GM12874 (cell line): ENCODE measurements at regions not wholly inside any gene's neighbourhood (a gene's known extent, or its start where the extent isn't known, plus 50 kb on each side); places are given as distances from the start of the nearest gene placed in this dataset.

Source experiments
- TF ChIP-seq, protein P1 (sequence below): IDR thresholded peaks from 2 replicates; pipeline ENCODE4 v1.5.1; 2011; ENCODE audit warnings: low read depth, mild to moderate bottlenecking, control low read depth, low read length, moderate library complexity; ENCODE audit not compliant: insufficient read depth

DNA sequence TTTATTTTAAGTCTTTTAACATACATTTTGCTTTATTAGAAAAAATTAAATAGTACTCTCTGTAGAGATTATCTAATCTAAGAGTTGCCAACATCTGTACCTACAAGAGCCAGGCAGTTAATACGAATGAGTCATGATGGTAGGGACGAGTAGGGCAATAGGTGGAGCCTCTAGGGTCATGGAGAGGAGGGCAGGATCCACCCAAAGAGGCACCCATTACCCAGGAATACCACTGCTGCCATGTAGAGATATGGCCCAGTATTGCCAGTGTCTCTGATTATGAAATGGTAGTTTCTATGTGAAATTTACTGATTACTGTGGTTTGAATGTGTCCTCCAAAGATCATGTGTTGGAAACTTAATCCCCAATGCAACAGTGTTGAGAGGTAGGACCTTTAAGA lies 170.4 kb downstream of the PIK3R1 start:
- TF ChIP-seq, protein P1, sequence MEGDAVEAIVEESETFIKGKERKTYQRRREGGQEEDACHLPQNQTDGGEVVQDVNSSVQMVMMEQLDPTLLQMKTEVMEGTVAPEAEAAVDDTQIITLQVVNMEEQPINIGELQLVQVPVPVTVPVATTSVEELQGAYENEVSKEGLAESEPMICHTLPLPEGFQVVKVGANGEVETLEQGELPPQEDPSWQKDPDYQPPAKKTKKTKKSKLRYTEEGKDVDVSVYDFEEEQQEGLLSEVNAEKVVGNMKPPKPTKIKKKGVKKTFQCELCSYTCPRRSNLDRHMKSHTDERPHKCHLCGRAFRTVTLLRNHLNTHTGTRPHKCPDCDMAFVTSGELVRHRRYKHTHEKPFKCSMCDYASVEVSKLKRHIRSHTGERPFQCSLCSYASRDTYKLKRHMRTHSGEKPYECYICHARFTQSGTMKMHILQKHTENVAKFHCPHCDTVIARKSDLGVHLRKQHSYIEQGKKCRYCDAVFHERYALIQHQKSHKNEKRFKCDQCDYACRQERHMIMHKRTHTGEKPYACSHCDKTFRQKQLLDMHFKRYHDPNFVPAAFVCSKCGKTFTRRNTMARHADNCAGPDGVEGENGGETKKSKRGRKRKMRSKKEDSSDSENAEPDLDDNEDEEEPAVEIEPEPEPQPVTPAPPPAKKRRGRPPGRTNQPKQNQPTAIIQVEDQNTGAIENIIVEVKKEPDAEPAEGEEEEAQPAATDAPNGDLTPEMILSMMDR: no peak

DNA sequence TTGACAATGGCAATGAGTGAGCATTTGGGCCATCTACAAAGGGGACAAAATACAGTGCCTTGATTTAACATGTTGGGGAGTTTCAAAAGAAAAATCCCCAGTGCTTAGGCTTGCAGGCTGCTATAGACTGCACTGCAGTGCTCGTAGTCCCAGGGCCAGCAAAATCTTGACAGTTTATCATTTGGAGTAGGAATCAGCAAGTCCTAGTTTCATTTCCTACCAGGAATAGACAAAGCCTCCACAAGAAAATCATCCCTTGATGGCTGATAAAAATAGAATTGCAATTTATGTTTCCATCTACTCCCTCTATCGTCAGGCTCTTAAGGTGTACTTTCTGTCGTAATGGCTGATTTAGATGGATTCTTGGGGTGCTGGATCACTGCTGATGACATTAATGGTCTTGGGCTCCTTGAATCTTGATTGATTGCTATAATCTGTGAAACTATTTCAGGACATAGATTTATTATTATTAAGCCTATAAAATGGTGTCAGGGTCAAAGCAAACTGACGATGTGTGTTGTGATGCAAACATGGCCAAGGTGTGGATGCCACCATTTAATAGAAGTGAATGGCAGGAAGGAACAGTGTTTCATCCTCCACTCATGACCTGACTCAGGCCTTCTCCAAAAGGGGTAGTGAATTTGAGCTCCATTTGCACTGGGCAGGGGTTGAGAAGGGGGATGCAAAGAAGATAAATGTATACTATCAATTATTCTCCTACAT lies 171.7 kb downstream of the PIK3R1 start:
- TF ChIP-seq, protein P1: no peak

- TF ChIP-seq, protein P1: no peak
Measured at GRCh38 chr5:68389618-68390017, 174.1 kb downstream of the PIK3R1 start.

GRCh38 chr5:68392617-68393016 lies 177.1 kb downstream of the PIK3R1 start:
- TF ChIP-seq, protein P1: no peak

DNA sequence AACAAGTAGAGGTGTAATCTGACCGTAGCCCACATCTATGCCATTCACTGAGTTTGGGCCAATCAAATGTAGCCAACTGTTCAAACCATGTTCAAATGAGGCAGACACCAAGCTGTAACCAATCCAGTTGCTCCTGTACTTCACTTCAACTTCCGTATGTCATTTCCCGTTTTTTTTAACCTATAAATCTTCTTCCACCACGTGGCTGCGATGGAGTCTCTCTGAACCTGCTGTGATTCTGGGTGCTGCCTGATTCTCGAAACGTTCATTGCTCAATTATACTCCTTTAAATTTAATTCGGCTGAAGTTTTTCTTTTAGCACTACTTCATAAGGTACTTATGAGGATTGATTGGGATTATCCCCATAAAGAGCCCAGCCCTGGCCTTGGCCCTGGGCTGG lies 179.7 kb downstream of the PIK3R1 start:
- TF ChIP-seq, protein P1: no peak

DNA sequence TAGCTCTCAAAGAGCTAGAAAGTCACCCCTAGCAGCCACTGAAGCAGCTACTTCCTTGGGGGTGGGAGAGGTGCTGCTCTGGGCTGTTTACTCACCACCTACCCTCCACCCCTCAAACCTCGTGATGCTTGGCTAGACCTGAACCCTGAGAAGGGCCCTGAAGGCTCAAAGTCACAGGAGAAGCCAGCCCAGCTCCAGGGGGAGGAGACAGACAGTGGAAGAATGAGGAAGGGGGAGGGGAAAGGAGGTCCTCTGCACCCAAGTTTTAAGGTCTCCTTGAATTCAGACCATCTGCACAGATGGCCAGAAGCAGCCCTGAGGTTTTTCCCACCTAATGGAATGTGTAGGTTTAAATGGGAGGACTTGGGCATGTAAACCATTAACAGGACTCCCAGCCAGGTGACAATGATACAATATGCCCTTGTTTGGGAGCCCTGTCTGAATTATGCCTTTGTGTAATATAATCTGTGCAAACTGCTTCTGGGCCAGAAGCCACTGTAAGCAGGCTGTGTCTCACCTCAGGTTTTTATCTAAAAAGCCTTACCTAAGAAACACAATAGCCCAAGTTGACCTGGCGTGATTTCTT lies 180.5 kb downstream of the PIK3R1 start:
- TF ChIP-seq, protein P1: no peak

DNA sequence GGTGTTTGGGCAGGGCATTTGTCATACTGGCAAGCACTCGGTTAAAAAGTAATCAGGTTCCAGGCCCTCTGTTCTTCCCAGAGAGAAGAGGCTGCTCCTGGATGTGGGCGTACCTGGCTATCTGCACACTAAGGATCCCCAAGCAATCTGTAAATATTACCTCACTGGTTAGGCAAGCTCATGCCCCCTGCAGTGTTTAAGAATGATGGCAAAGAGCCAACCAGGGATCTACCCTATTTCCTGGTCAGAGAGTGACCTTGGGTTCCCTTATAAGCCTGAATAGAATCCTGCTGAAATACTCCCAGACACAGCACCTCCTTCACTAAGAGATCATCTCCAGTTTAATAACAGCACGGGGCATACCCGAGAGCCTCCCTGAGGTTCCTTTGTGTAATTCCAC lies 181.2 kb downstream of the PIK3R1 start:
- TF ChIP-seq, protein P1: no peak
